A549 (cell line): ENCODE measurements at regions not wholly inside any gene's neighbourhood (a gene's known extent, or its start where the extent isn't known, plus 50 kb on each side); places are given as distances from the start of the nearest gene placed in this dataset.

ENCODE experiments used
- BHLHE40 ChIP-seq: IDR thresholded peaks from 2 replicates; pipeline ENCODE4 v1.6.1; 2012; ENCODE audit warnings: low read depth, low read length, inconsistent platforms
- CBX8 ChIP-seq: fragments of 200-600 bp; sonication (generic); IDR thresholded peaks from 2 replicates; pipeline ENCODE4 v1.6.1; 2016
- CEBPB ChIP-seq, 2 experiments: fragments of >200 bp in 1 of 2; sonication (Bioruptor Twin) in 1 of 2; formaldehyde crosslinking in 1 of 2; IDR thresholded peaks; 2 replicates each; pipeline ENCODE4 v1.6.1; 2012 to 2016
- CTCF ChIP-seq: fragments of >200 bp; sonication (Bioruptor Twin); formaldehyde crosslinking; IDR thresholded peaks from 3 replicates; pipeline ENCODE4 v1.5.1; 2016
- EHMT2 ChIP-seq: fragments of 200-600 bp; sonication (generic); IDR thresholded peaks from 2 replicates; pipeline ENCODE4 v1.6.1; 2016; ENCODE audit warnings: antibody characterized with exemption, low read depth, mild to moderate bottlenecking, moderate library complexity
- EP300 ChIP-seq, 2 experiments: fragments of >200 bp; sonication (Bioruptor Twin); formaldehyde crosslinking; IDR thresholded peaks; 2 replicates in 1 of 2; 3 replicates in 1 of 2; pipeline ENCODE4 v1.6.1; 2016 to 2017
- FOSB ChIP-seq: fragments of 250-450 bp; sonication (Bioruptor Pico); IDR thresholded peaks from 2 replicates; pipeline ENCODE4 v1.5.0; 2020; ENCODE audit warnings: mild to moderate bottlenecking, moderate library complexity
- HDAC2 ChIP-seq: fragments of 200-600 bp; sonication (generic); IDR thresholded peaks from 2 replicates; pipeline ENCODE4 v1.6.1; 2016
- KDM1A ChIP-seq: fragments of 200-600 bp; sonication (generic); IDR thresholded peaks from 2 replicates; pipeline ENCODE4 v1.6.1; 2016; ENCODE audit warnings: low read depth, mild to moderate bottlenecking
- MAZ ChIP-seq: fragments of 150-350 bp; IDR thresholded peaks from 2 replicates; pipeline ENCODE4 v1.6.1; 2014; ENCODE audit warnings: antibody characterized with exemption, low read depth, low read length, borderline replicate concordance
- POLR2A ChIP-seq: IDR thresholded peaks from 2 replicates; pipeline ENCODE4 v1.6.1; 2012; ENCODE audit warnings: mild to moderate bottlenecking, low read length
- RCOR1 ChIP-seq: fragments of 150-350 bp; IDR thresholded peaks from 2 replicates; pipeline ENCODE4 v1.6.1; 2014; ENCODE audit warnings: antibody characterized with exemption, low read length, low read depth
- REST ChIP-seq: fragments of 200-600 bp; sonication (generic); IDR thresholded peaks from 2 replicates; pipeline ENCODE4 v1.6.1; 2016; ENCODE audit warnings: antibody characterized with exemption, mild to moderate bottlenecking, moderate library complexity
- SREBF2 ChIP-seq: fragments of 450-650 bp; IDR thresholded peaks from 2 replicates; pipeline ENCODE4 v1.6.1; 2014; ENCODE audit warnings: mild to moderate bottlenecking, moderate library complexity

- TF ChIP-seq CTCF (no peak), CBX8 (no peak), KDM1A (no peak), MAZ (no peak), POLR2A (no peak), CEBPB (IDR thresholded peaks at IDR 0.05) (no peak), BHLHE40 (no peak), EP300 (IDR thresholded peaks at IDR 0.05) (no peak), RCOR1 (no peak), REST (no peak), SREBF2 (no peak), FOSB (CRISPR knock-in tag) (no peak), HDAC2 (no peak), EHMT2 (no peak)
Observed at GRCh38 chr1:38114241-38115026, 67.8 kb upstream of the POU3F1 start.
